Pancreas (tissue), 10 donors: ENCODE measurements at regions not wholly inside any gene's neighbourhood (a gene's known extent, or its start where the extent isn't known, plus 50 kb on each side); places are given as distances from the start of the nearest gene placed in this dataset.

ENCODE experiments used
- ATAC-seq, 4 donors: fragments of 200-7000 bp; cut with Tn5 transposase; one replicate each; pipeline versions ENCODE4 v1.8.0 to v1.9.1; 2020; ENCODE audit warnings: mild to moderate bottlenecking in 4 of 4, moderate library complexity in 4 of 4
- DNase-seq, 6 donors: peaks; one replicate each; pipeline ENCODE4 v3.0.0-alpha.2; 2020
- FAIRE-seq: peaks from 2 replicates; lab custom pipeline; 2012; peaks lifted over from hg19 to GRCh38; lab: Jason Lieb, UNC
- H3K27ac ChIP-seq, 4 donors: fragments of 200-600 bp; sonication (generic); 1 replicate in 3 of 4; 2 replicates in 1 of 4; pipeline versions ENCODE4 v1.5.0 to v1.8.0; 2020
- H3K27me3 ChIP-seq, 4 donors: fragments of 200-600 bp; one replicate each; pipeline ENCODE4 v1.8.0; 2021
- H3K36me3 ChIP-seq, 3 donors: fragments of 200-600 bp; sonication (generic) in 1 of 3; one replicate each; pipeline versions ENCODE4 v1.5.0 to v1.8.0; 2020 to 2021
- H3K4me1 ChIP-seq, 3 donors: fragments of 200-600 bp; one replicate each; pipeline ENCODE4 v1.8.0; 2021
- H3K4me3 ChIP-seq, 4 donors: fragments of 200-600 bp; sonication (generic) in 2 of 4; one replicate each; pipeline versions ENCODE4 v1.5.0 to v1.8.0; 2020 to 2021
- H3K9me3 ChIP-seq, 4 donors: fragments of 200-600 bp; one replicate each; pipeline ENCODE4 v1.8.0; 2021
- CTCF ChIP-seq, 4 donors: fragments of 200-600 bp; sonication (generic) in 3 of 4; IDR thresholded peaks; one replicate each; pipeline versions ENCODE4 v1.5.0 to v1.8.0; 2021; ENCODE audit warnings: antibody characterized with exemption in 4 of 4
- WGBS, 2 donors: extraction: QIAGEN DNeasy Blood & Tissue Kit; methylation state at CpG; one replicate each; pipeline ENCODE4 v1.1.7; 2013; 5-methylcytosine and 5-hydroxymethylcytosine counted together
- intact Hi-C, 3 donors: fragments of 100-400 bp; cut with DNase I; formaldehyde crosslinking; loops; one replicate each; pipeline versions ENCODE4 v1.11.1 to v1.14.2; 2022
- donor health status: healthy with polysubstance abuse.
- donor health status: DM: no; HTN: no; CAD: no; lungs with moderate emphysema.
- donor health status: DM: no; HTN: no; CAD: no.
- donor health status: control.
- donor health status: control.
- donor health status: Bipolar disorder and iron deficiency.
- donor health status: DM: yes; HTN: yes; CAD: no.
- donor health status: DM: no; HTN: no; CAD: no.
- donor health status: DM: no; HTN: no; CAD: no.
- donor health status: DM: yes; HTN: yes; CAD: no.

GRCh38 chr12:22851532-22851931, 226.6 kb downstream of the ETNK1 start:
- no peak for ATAC-seq
- no peak for TF ChIP-seq CTCF (IDR thresholded peaks at IDR 0.05)
- Histone ChIP-seq H3K27me3 (peaks cover 0 to 11% (median 0%) of the 10 kb centered on the region in 4 donors), H3K36me3 (no peaks in the 10 kb centered on the region), H3K4me1 (no peaks in the 10 kb centered on the region), H3K9me3 (no peaks in the 10 kb centered on the region), H3K4me3 (no peak overlapping the region), H3K27ac (no peak overlapping the region)
- no peak for DNase-seq
- intact Hi-C loops = no loop called here
- no peak for FAIRE-seq

GRCh38 chr12:22855456-22855855, 230.5 kb downstream of the ETNK1 start:
- no peaks in the 10 kb centered on the region for H3K9me3 ChIP-seq
- TF ChIP-seq CTCF (IDR thresholded peaks at IDR 0.05) = no peak
- H3K4me1 ChIP-seq = no peaks in the 10 kb centered on the region
- intact Hi-C loops = no loop called here
- no peak for ATAC-seq
- peaks cover 0 to 11% (median 0%) of the 10 kb centered on the region in 4 donors for H3K27me3 ChIP-seq
- H3K27ac ChIP-seq = no peak overlapping the region
- no peak for DNase-seq
- WGBS, 2 donors = 44 to 51% methylated on average over 2 of the region's 2 CpGs
- H3K4me3 ChIP-seq = no peak overlapping the region
- no peak for FAIRE-seq
- no peaks in the 10 kb centered on the region for H3K36me3 ChIP-seq

- intact Hi-C loops = no loop called here
- 0% methylated on average over 2 of the region's 2 CpGs for WGBS, 2 donors
- Histone ChIP-seq H3K27ac (no peak overlapping the region), H3K4me3 (no peak overlapping the region), H3K36me3 (no peaks in the 10 kb centered on the region), H3K4me1 (no peaks in the 10 kb centered on the region), H3K27me3 (peaks cover 0 to 11% (median 0%) of the 10 kb centered on the region in 4 donors), H3K9me3 (no peaks in the 10 kb centered on the region)
- DNase-seq (no peak), ATAC-seq (peak in 2 of 4 donors; percentile 30 to 45), FAIRE-seq (peak; percentile 63)
- TF ChIP-seq CTCF (IDR thresholded peaks at IDR 0.05) = peak; percentile 10 to 60 (median 32)
Measured at GRCh38 chr12:22856178-22856577, 231.2 kb downstream of the ETNK1 start.

GRCh38 chr12:22858849-22859570, 234.0 kb downstream of the ETNK1 start:
- ATAC-seq (no peak), DNase-seq (no peak), FAIRE-seq (no peak)
- no peak overlapping the region for H3K4me3 ChIP-seq
- no peak overlapping the region for H3K27ac ChIP-seq
- H3K36me3 ChIP-seq = no peaks in the 10 kb centered on the region
- H3K4me1 ChIP-seq = no peaks in the 10 kb centered on the region
- peaks cover 0 to 11% (median 0%) of the 10 kb centered on the region in 4 donors for H3K27me3 ChIP-seq
- H3K9me3 ChIP-seq = no peaks in the 10 kb centered on the region
- TF ChIP-seq CTCF (IDR thresholded peaks at IDR 0.05) = no peak
- WGBS, 2 donors = 36 to 47% methylated on average over 9 of the region's 9 CpGs
- intact Hi-C loops = no loop called here

- Histone ChIP-seq H3K9me3 (no peaks in the 10 kb centered on the region), H3K4me1 (no peaks in the 10 kb centered on the region), H3K27ac (no peak overlapping the region), H3K4me3 (no peak overlapping the region), H3K36me3 (no peaks in the 10 kb centered on the region), H3K27me3 (no peaks in the 10 kb centered on the region)
- intact Hi-C loops = no loop called here
- 39 to 47% methylated on average over 3 of the region's 3 CpGs for WGBS, 2 donors
- FAIRE-seq (no peak), DNase-seq (no peak), ATAC-seq (no peak)
- no peak for TF ChIP-seq CTCF (IDR thresholded peaks at IDR 0.05)
Measured at GRCh38 chr12:22860926-22861325, 236.0 kb downstream of the ETNK1 start.
